ENCODE measurements at regions not wholly inside any gene's neighbourhood (a gene's known extent, or its start where the extent isn't known, plus 50 kb on each side); places are given as distances from the start of the nearest gene placed in this dataset.
A peak's percentile ranks its signal among the peaks of the same experiment; 100 is the strongest.

GRCh38 chr7:98679741-98680140 lies 62.7 kb downstream of the NPTX2 start:
- WGBS, 2 donors: 98 to 100% methylated on average over 3 of the region's 3 CpGs
- TF ChIP-seq POLR2A (IDR thresholded peaks at IDR 0.05) (no peak), EP300 (IDR thresholded peaks at IDR 0.05) (no peak), CTCF (IDR thresholded peaks at IDR 0.05) (no peak), POLR2AphosphoS5 (IDR thresholded peaks at IDR 0.05) (no peak)

GRCh38 chr7:98681511-98681910 lies 64.4 kb downstream of the NPTX2 start:
- Histone ChIP-seq H3K4me1 (no peaks in the 10 kb centered on the region), H3K27ac (peak overlapping the region in 1 of 4 donors; percentile 39), H3K27me3 (no peaks in the 10 kb centered on the region), H3K9me3 (peaks cover 0 to 6% (median 3%) of the 10 kb centered on the region in 4 donors), H3K36me3 (no peaks in the 10 kb centered on the region), H3K4me3 (no peak overlapping the region)
- DNase-seq: no peak
- 34 to 38% methylated on average over 6 of the region's 6 CpGs for WGBS, 2 donors
- ATAC-seq (ENCODE audit: low FRiP score in 2 of 2): no peak
- no peak for TF ChIP-seq CTCF (IDR thresholded peaks at IDR 0.05)
- no peak for TF ChIP-seq POLR2AphosphoS5 (IDR thresholded peaks at IDR 0.05)
- TF ChIP-seq EP300 (IDR thresholded peaks at IDR 0.05): no peak
- TF ChIP-seq POLR2A (IDR thresholded peaks at IDR 0.05): no peak

More at GRCh38 chr7:98679741-98680140, 62.7 kb downstream of the NPTX2 start:
- Histone ChIP-seq H3K9me3 (peaks cover 0 to 6% (median 3%) of the 10 kb centered on the region in 4 donors), H3K27ac (no peak overlapping the region), H3K36me3 (no peaks in the 10 kb centered on the region), H3K4me3 (no peak overlapping the region), H3K27me3 (no peaks in the 10 kb centered on the region), H3K4me1 (no peaks in the 10 kb centered on the region)
- ATAC-seq (ENCODE audit: low FRiP score in 2 of 2) (no peak), DNase-seq (no peak)

GRCh38 chr7:98681951-98682350 lies 64.9 kb downstream of the NPTX2 start:
- H3K27ac ChIP-seq: peak overlapping the region in 1 of 4 donors; percentile 39
- no peak for TF ChIP-seq EP300 (IDR thresholded peaks at IDR 0.05)
- TF ChIP-seq POLR2A (IDR thresholded peaks at IDR 0.05): no peak
- TF ChIP-seq CTCF (IDR thresholded peaks at IDR 0.05): no peak
- TF ChIP-seq POLR2AphosphoS5 (IDR thresholded peaks at IDR 0.05): no peak
- H3K36me3 ChIP-seq: no peaks in the 10 kb centered on the region
- no peaks in the 10 kb centered on the region for H3K4me1 ChIP-seq
- no peaks in the 10 kb centered on the region for H3K27me3 ChIP-seq
- DNase-seq (no peak), ATAC-seq (ENCODE audit: low FRiP score in 2 of 2) (peak in 1 of 2 donors; percentile 27)
- no peak overlapping the region for H3K4me3 ChIP-seq
- WGBS, 2 donors: 50 to 59% methylated on average over 11 to 15 of the region's 15 CpGs
- peaks cover 0 to 6% (median 3%) of the 10 kb centered on the region in 4 donors for H3K9me3 ChIP-seq

- no peaks in the 10 kb centered on the region for H3K36me3 ChIP-seq
- no peak for DNase-seq
- H3K27me3 ChIP-seq: no peaks in the 10 kb centered on the region
- 63 to 70% methylated on average over 2 of the region's 2 CpGs for whole genome bisulfite sequencing, 2 donors
- ATAC-seq (ENCODE audit: low FRiP score in 2 of 2): no peak
- no peaks in the 10 kb centered on the region for H3K4me1 ChIP-seq
- TF ChIP-seq POLR2AphosphoS5 (IDR thresholded peaks at IDR 0.05) (no peak), EP300 (IDR thresholded peaks at IDR 0.05) (no peak), POLR2A (IDR thresholded peaks at IDR 0.05) (no peak), CTCF (IDR thresholded peaks at IDR 0.05) (no peak)
- H3K4me3 ChIP-seq: no peak overlapping the region
- H3K9me3 ChIP-seq: no peaks in the 10 kb centered on the region
- H3K27ac ChIP-seq: no peak overlapping the region
These were observed 66.4 kb downstream of the NPTX2 start for GRCh38 chr7:98683514-98683913.

- WGBS, 2 donors: 84 to 92% methylated on average over 8 of the region's 8 CpGs
- no peaks in the 10 kb centered on the region for H3K4me1 ChIP-seq
- H3K36me3 ChIP-seq: no peaks in the 10 kb centered on the region
- ATAC-seq (ENCODE audit: low FRiP score in 2 of 2): no peak
- H3K4me3 ChIP-seq: no peak overlapping the region
- H3K27ac ChIP-seq: no peak overlapping the region
- peaks cover 0 to 12% (median 0%) of the 10 kb centered on the region in 4 donors for H3K9me3 ChIP-seq
- no peaks in the 10 kb centered on the region for H3K27me3 ChIP-seq
- no peak for TF ChIP-seq CTCF (IDR thresholded peaks at IDR 0.05)
- no peak for TF ChIP-seq POLR2A (IDR thresholded peaks at IDR 0.05)
- DNase-seq: no peak
These were observed 68.5 kb downstream of the NPTX2 start for GRCh38 chr7:98685541-98685940.
